WTC11 (cell line): ENCODE measurements at regions not wholly inside any gene's neighbourhood (a gene's known extent, or its start where the extent isn't known, plus 50 kb on each side); places are given as distances from the start of the nearest gene placed in this dataset.

Source experiments
- CBFB ChIP-seq: sonication (generic); formaldehyde crosslinking; IDR thresholded peaks from 2 replicates; pipeline ENCODE4 v1.8.1; 2022; ENCODE audit warnings: mild to moderate bottlenecking, low read depth, missing genetic modification reagents
- NR3C1 ChIP-seq: sonication (generic); formaldehyde crosslinking; conservative IDR thresholded peaks from 2 replicates; pipeline ENCODE4 v1.8.1; 2023; ENCODE audit warnings: low read depth, mild to moderate bottlenecking, missing genetic modification reagents
- TF ChIP-seq, protein P1 (sequence below): fragments of 200-600 bp; IDR thresholded peaks from 2 replicates; pipeline ENCODE4 v1.8.0; 2022; ENCODE audit warnings: antibody characterized with exemption
- TF ChIP-seq, protein P2 (sequence below): sonication (generic); formaldehyde crosslinking; conservative IDR thresholded peaks from 2 replicates; pipeline ENCODE4 v1.8.1; 2022; ENCODE audit warnings: mild to moderate bottlenecking, missing genetic modification reagents

GRCh38 chr10:128338951-128339350, 212.7 kb upstream of the MKI67 start:
- TF ChIP-seq, protein P1, sequence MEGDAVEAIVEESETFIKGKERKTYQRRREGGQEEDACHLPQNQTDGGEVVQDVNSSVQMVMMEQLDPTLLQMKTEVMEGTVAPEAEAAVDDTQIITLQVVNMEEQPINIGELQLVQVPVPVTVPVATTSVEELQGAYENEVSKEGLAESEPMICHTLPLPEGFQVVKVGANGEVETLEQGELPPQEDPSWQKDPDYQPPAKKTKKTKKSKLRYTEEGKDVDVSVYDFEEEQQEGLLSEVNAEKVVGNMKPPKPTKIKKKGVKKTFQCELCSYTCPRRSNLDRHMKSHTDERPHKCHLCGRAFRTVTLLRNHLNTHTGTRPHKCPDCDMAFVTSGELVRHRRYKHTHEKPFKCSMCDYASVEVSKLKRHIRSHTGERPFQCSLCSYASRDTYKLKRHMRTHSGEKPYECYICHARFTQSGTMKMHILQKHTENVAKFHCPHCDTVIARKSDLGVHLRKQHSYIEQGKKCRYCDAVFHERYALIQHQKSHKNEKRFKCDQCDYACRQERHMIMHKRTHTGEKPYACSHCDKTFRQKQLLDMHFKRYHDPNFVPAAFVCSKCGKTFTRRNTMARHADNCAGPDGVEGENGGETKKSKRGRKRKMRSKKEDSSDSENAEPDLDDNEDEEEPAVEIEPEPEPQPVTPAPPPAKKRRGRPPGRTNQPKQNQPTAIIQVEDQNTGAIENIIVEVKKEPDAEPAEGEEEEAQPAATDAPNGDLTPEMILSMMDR, result no peak
- TF ChIP-seq CBFB (CRISPR knock-in tag) (no peak), NR3C1 (CRISPR knock-in tag) (no peak)
- TF ChIP-seq, protein P2, sequence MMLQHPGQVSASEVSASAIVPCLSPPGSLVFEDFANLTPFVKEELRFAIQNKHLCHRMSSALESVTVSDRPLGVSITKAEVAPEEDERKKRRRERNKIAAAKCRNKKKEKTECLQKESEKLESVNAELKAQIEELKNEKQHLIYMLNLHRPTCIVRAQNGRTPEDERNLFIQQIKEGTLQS, result no peak
